ENCODE measurements at regions not wholly inside any gene's neighbourhood (a gene's known extent, or its start where the extent isn't known, plus 50 kb on each side); places are given as distances from the start of the nearest gene placed in this dataset.

- Histone ChIP-seq H3K4me3 (ENCODE audit: control insufficient read depth in 1 of 7, extremely low read depth in 1 of 7, insufficient read depth in 4 of 7, low read depth in 2 of 7, low read length in 6 of 7) (no peak overlapping the region), H3K9me3 (ENCODE audit: control extremely low read depth in 1 of 5, control insufficient read depth in 4 of 5, insufficient read depth in 2 of 5, low read depth in 1 of 5, low read length in 4 of 5) (no peaks in the 10 kb centered on the region), H3K4me1 (ENCODE audit: control extremely low read depth in 1 of 4, control insufficient read depth in 4 of 4, insufficient read depth in 4 of 4, low read length in 3 of 4) (no peaks in the 10 kb centered on the region), H3K36me3 (ENCODE audit: control insufficient read depth in 4 of 4, insufficient read depth in 4 of 4, low read length in 3 of 4) (no peaks in the 10 kb centered on the region), H3K27ac (ENCODE audit: insufficient read depth in 1 of 2, low read depth in 1 of 2, low read length in 2 of 2, poor library complexity in 1 of 2, severe bottlenecking in 2 of 2) (no peak overlapping the region), H3K27me3 (replicated peaks in 2 of 5; ENCODE audit: control insufficient read depth in 4 of 5, insufficient read depth in 5 of 5, low read length in 4 of 5) (no peaks in the 10 kb centered on the region)
- WGBS (ENCODE audit: insufficient coverage), result no CpG with 5 or more reads among the region's 3 CpGs
- ChIA-PET POLR2A (no interaction called here), CTCF (no interaction called here)
- DNase-seq, result no peak
Observed at GRCh38 chr9:26165426-26165825, 487.2 kb upstream of the TUSC1 start.

- POLR2A ChIA-PET, result no interaction called here
- no peaks in the 10 kb centered on the region for H3K36me3 ChIP-seq (ENCODE audit: control insufficient read depth in 4 of 4, insufficient read depth in 4 of 4, low read length in 3 of 4)
- H3K27me3 ChIP-seq (replicated peaks in 2 of 5; ENCODE audit: control insufficient read depth in 4 of 5, insufficient read depth in 5 of 5, low read length in 4 of 5), result no peaks in the 10 kb centered on the region
- H3K4me1 ChIP-seq (ENCODE audit: control extremely low read depth in 1 of 4, control insufficient read depth in 4 of 4, insufficient read depth in 4 of 4, low read length in 3 of 4), result no peaks in the 10 kb centered on the region
- H3K9me3 ChIP-seq (ENCODE audit: control extremely low read depth in 1 of 5, control insufficient read depth in 4 of 5, insufficient read depth in 2 of 5, low read depth in 1 of 5, low read length in 4 of 5), result no peaks in the 10 kb centered on the region
- CTCF ChIA-PET, result no interaction called here
- DNase-seq, result no peak
- no peak overlapping the region for H3K27ac ChIP-seq (ENCODE audit: insufficient read depth in 1 of 2, low read depth in 1 of 2, low read length in 2 of 2, poor library complexity in 1 of 2, severe bottlenecking in 2 of 2)
- no peak overlapping the region for H3K4me3 ChIP-seq (ENCODE audit: control insufficient read depth in 1 of 7, extremely low read depth in 1 of 7, insufficient read depth in 4 of 7, low read depth in 2 of 7, low read length in 6 of 7)
Observed at GRCh38 chr9:26163931-26164330, 485.7 kb upstream of the TUSC1 start.

- no peaks in the 10 kb centered on the region for H3K36me3 ChIP-seq (ENCODE audit: control insufficient read depth in 4 of 4, insufficient read depth in 4 of 4, low read length in 3 of 4)
- CTCF ChIA-PET, result no interaction called here
- H3K4me1 ChIP-seq (ENCODE audit: control extremely low read depth in 1 of 4, control insufficient read depth in 4 of 4, insufficient read depth in 4 of 4, low read length in 3 of 4), result no peaks in the 10 kb centered on the region
- H3K27me3 ChIP-seq (replicated peaks in 2 of 5; ENCODE audit: control insufficient read depth in 4 of 5, insufficient read depth in 5 of 5, low read length in 4 of 5), result no peaks in the 10 kb centered on the region
- no peak overlapping the region for H3K4me3 ChIP-seq (ENCODE audit: control insufficient read depth in 1 of 7, extremely low read depth in 1 of 7, insufficient read depth in 4 of 7, low read depth in 2 of 7, low read length in 6 of 7)
- no CpG with 5 or more reads among the region's 2 CpGs for WGBS (ENCODE audit: insufficient coverage)
- H3K27ac ChIP-seq (ENCODE audit: insufficient read depth in 1 of 2, low read depth in 1 of 2, low read length in 2 of 2, poor library complexity in 1 of 2, severe bottlenecking in 2 of 2), result no peak overlapping the region
- POLR2A ChIA-PET, result no interaction called here
- no peaks in the 10 kb centered on the region for H3K9me3 ChIP-seq (ENCODE audit: control extremely low read depth in 1 of 5, control insufficient read depth in 4 of 5, insufficient read depth in 2 of 5, low read depth in 1 of 5, low read length in 4 of 5)
- no peak for DNase-seq
Observed at GRCh38 chr9:26159575-26160392, 481.5 kb upstream of the TUSC1 start.

GRCh38 chr9:26158631-26159150, 480.4 kb upstream of the TUSC1 start:
- Histone ChIP-seq H3K27ac (ENCODE audit: insufficient read depth in 1 of 2, low read depth in 1 of 2, low read length in 2 of 2, poor library complexity in 1 of 2, severe bottlenecking in 2 of 2) (no peak overlapping the region), H3K27me3 (replicated peaks in 2 of 5; ENCODE audit: control insufficient read depth in 4 of 5, insufficient read depth in 5 of 5, low read length in 4 of 5) (no peaks in the 10 kb centered on the region), H3K4me1 (ENCODE audit: control extremely low read depth in 1 of 4, control insufficient read depth in 4 of 4, insufficient read depth in 4 of 4, low read length in 3 of 4) (no peaks in the 10 kb centered on the region), H3K9me3 (ENCODE audit: control extremely low read depth in 1 of 5, control insufficient read depth in 4 of 5, insufficient read depth in 2 of 5, low read depth in 1 of 5, low read length in 4 of 5) (no peaks in the 10 kb centered on the region), H3K4me3 (ENCODE audit: control insufficient read depth in 1 of 7, extremely low read depth in 1 of 7, insufficient read depth in 4 of 7, low read depth in 2 of 7, low read length in 6 of 7) (no peak overlapping the region), H3K36me3 (ENCODE audit: control insufficient read depth in 4 of 4, insufficient read depth in 4 of 4, low read length in 3 of 4) (no peaks in the 10 kb centered on the region)
- DNase-seq, result no peak
- WGBS (ENCODE audit: insufficient coverage), result 73% methylated on average over 2 of the region's 4 CpGs
- ChIA-PET POLR2A (no interaction called here), CTCF (no interaction called here)

- DNase-seq, result no peak
- POLR2A ChIA-PET, result no interaction called here
- WGBS (ENCODE audit: insufficient coverage), result 90% methylated on average over 3 of the region's 5 CpGs
- CTCF ChIA-PET, result no interaction called here
- Histone ChIP-seq H3K9me3 (ENCODE audit: control extremely low read depth in 1 of 5, control insufficient read depth in 4 of 5, insufficient read depth in 2 of 5, low read depth in 1 of 5, low read length in 4 of 5) (no peaks in the 10 kb centered on the region), H3K27ac (ENCODE audit: insufficient read depth in 1 of 2, low read depth in 1 of 2, low read length in 2 of 2, poor library complexity in 1 of 2, severe bottlenecking in 2 of 2) (no peak overlapping the region), H3K4me1 (ENCODE audit: control extremely low read depth in 1 of 4, control insufficient read depth in 4 of 4, insufficient read depth in 4 of 4, low read length in 3 of 4) (no peaks in the 10 kb centered on the region), H3K27me3 (replicated peaks in 2 of 5; ENCODE audit: control insufficient read depth in 4 of 5, insufficient read depth in 5 of 5, low read length in 4 of 5) (no peaks in the 10 kb centered on the region), H3K4me3 (ENCODE audit: control insufficient read depth in 1 of 7, extremely low read depth in 1 of 7, insufficient read depth in 4 of 7, low read depth in 2 of 7, low read length in 6 of 7) (no peak overlapping the region), H3K36me3 (ENCODE audit: control insufficient read depth in 4 of 4, insufficient read depth in 4 of 4, low read length in 3 of 4) (no peaks in the 10 kb centered on the region)
Observed at GRCh38 chr9:26157411-26157810, 479.2 kb upstream of the TUSC1 start.

- ChIA-PET POLR2A (no interaction called here), CTCF (no interaction called here)
- no peaks in the 10 kb centered on the region for H3K36me3 ChIP-seq (ENCODE audit: control insufficient read depth in 4 of 4, insufficient read depth in 4 of 4, low read length in 3 of 4)
- DNase-seq, result no peak
- no peak overlapping the region for H3K27ac ChIP-seq (ENCODE audit: insufficient read depth in 1 of 2, low read depth in 1 of 2, low read length in 2 of 2, poor library complexity in 1 of 2, severe bottlenecking in 2 of 2)
- no peaks in the 10 kb centered on the region for H3K27me3 ChIP-seq (replicated peaks in 2 of 5; ENCODE audit: control insufficient read depth in 4 of 5, insufficient read depth in 5 of 5, low read length in 4 of 5)
- WGBS (ENCODE audit: insufficient coverage), result no CpG with 5 or more reads among the region's 2 CpGs
- H3K4me1 ChIP-seq (ENCODE audit: control extremely low read depth in 1 of 4, control insufficient read depth in 4 of 4, insufficient read depth in 4 of 4, low read length in 3 of 4), result no peaks in the 10 kb centered on the region
- no peak overlapping the region for H3K4me3 ChIP-seq (ENCODE audit: control insufficient read depth in 1 of 7, extremely low read depth in 1 of 7, insufficient read depth in 4 of 7, low read depth in 2 of 7, low read length in 6 of 7)
- no peaks in the 10 kb centered on the region for H3K9me3 ChIP-seq (ENCODE audit: control extremely low read depth in 1 of 5, control insufficient read depth in 4 of 5, insufficient read depth in 2 of 5, low read depth in 1 of 5, low read length in 4 of 5)
Observed at GRCh38 chr9:26152350-26152749, 474.1 kb upstream of the TUSC1 start.

- no CpG with 5 or more reads among the region's 2 CpGs for WGBS (ENCODE audit: insufficient coverage)
- H3K27ac ChIP-seq (ENCODE audit: insufficient read depth in 1 of 2, low read depth in 1 of 2, low read length in 2 of 2, poor library complexity in 1 of 2, severe bottlenecking in 2 of 2), result no peak overlapping the region
- no peaks in the 10 kb centered on the region for H3K36me3 ChIP-seq (ENCODE audit: control insufficient read depth in 4 of 4, insufficient read depth in 4 of 4, low read length in 3 of 4)
- DNase-seq, result no peak
- H3K4me3 ChIP-seq (ENCODE audit: control insufficient read depth in 1 of 7, extremely low read depth in 1 of 7, insufficient read depth in 4 of 7, low read depth in 2 of 7, low read length in 6 of 7), result no peak overlapping the region
- ChIA-PET CTCF (no interaction called here), POLR2A (no interaction called here)
- H3K4me1 ChIP-seq (ENCODE audit: control extremely low read depth in 1 of 4, control insufficient read depth in 4 of 4, insufficient read depth in 4 of 4, low read length in 3 of 4), result no peaks in the 10 kb centered on the region
- H3K27me3 ChIP-seq (replicated peaks in 2 of 5; ENCODE audit: control insufficient read depth in 4 of 5, insufficient read depth in 5 of 5, low read length in 4 of 5), result no peaks in the 10 kb centered on the region
- no peaks in the 10 kb centered on the region for H3K9me3 ChIP-seq (ENCODE audit: control extremely low read depth in 1 of 5, control insufficient read depth in 4 of 5, insufficient read depth in 2 of 5, low read depth in 1 of 5, low read length in 4 of 5)
Observed at GRCh38 chr9:26148128-26148527, 469.9 kb upstream of the TUSC1 start.

Measured in common myeloid progenitor, CD34-positive (primary cell).